DND-41 (cell line): ENCODE measurements at regions not wholly inside any gene's neighbourhood (a gene's known extent, or its start where the extent isn't known, plus 50 kb on each side); places are given as distances from the start of the nearest gene placed in this dataset.

ENCODE experiments used
- EZH2 ChIP-seq: IDR thresholded peaks from 3 replicates; pipeline ENCODE4 v1.6.1; 2012; ENCODE audit warnings: borderline replicate concordance, low read depth, mild to moderate bottlenecking, moderate library complexity, low read length, inconsistent platforms; ENCODE audit not compliant: severe bottlenecking
- TF ChIP-seq, protein P1 (sequence below): IDR thresholded peaks from 2 replicates; pipeline ENCODE4 v1.5.1; 2012; ENCODE audit warnings: borderline replicate concordance, low read length, moderate library complexity, mild to moderate bottlenecking; ENCODE audit not compliant: poor library complexity, severe bottlenecking; ENCODE audit errors: extremely low read depth

DNA sequence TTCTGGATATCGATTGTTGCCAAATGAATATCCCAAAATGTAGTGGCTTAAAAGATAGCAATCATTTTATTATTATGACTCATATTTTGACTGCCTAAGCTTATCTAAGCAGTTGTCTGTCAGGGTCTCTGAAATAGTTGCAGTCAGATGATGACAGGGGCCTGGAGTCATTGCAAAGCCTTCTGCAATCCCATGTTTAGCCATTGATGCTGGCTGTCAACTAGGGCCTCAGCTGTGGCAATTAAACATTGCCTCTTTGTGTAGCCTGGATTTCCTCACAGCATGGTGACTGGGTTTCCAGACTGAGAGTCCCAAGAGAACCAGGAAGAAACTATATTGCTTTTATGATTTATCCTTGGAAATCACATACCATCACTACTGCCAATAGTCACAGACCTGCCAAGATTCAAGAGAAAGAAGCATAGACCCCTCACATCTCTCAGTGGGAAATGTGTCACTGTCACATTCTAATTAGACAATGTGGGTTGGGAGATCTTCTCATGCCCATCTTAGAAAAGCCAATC, 227.3 kb upstream of the NOCT start:
- TF ChIP-seq, protein P1, sequence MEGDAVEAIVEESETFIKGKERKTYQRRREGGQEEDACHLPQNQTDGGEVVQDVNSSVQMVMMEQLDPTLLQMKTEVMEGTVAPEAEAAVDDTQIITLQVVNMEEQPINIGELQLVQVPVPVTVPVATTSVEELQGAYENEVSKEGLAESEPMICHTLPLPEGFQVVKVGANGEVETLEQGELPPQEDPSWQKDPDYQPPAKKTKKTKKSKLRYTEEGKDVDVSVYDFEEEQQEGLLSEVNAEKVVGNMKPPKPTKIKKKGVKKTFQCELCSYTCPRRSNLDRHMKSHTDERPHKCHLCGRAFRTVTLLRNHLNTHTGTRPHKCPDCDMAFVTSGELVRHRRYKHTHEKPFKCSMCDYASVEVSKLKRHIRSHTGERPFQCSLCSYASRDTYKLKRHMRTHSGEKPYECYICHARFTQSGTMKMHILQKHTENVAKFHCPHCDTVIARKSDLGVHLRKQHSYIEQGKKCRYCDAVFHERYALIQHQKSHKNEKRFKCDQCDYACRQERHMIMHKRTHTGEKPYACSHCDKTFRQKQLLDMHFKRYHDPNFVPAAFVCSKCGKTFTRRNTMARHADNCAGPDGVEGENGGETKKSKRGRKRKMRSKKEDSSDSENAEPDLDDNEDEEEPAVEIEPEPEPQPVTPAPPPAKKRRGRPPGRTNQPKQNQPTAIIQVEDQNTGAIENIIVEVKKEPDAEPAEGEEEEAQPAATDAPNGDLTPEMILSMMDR, result no peak
- TF ChIP-seq EZH2, result no peak
